Endothelial cell of umbilical vein (primary cell): ENCODE measurements at regions not wholly inside any gene's neighbourhood (a gene's known extent, or its start where the extent isn't known, plus 50 kb on each side); places are given as distances from the start of the nearest gene placed in this dataset.

Source experiments
- EZH2 ChIP-seq: IDR thresholded peaks from 2 replicates; pipeline ENCODE4 v1.6.1; 2012; ENCODE audit warnings: borderline replicate concordance, low read depth, mild to moderate bottlenecking, moderate library complexity, low read length, inconsistent platforms; ENCODE audit not compliant: severe bottlenecking
- POLR2AphosphoS5 ChIP-seq: IDR thresholded peaks from 2 replicates; pipeline ENCODE4 v1.6.1; 2012; ENCODE audit warnings: low read depth, mild to moderate bottlenecking, control low read depth, low read length, moderate library complexity; ENCODE audit not compliant: insufficient read depth

DNA sequence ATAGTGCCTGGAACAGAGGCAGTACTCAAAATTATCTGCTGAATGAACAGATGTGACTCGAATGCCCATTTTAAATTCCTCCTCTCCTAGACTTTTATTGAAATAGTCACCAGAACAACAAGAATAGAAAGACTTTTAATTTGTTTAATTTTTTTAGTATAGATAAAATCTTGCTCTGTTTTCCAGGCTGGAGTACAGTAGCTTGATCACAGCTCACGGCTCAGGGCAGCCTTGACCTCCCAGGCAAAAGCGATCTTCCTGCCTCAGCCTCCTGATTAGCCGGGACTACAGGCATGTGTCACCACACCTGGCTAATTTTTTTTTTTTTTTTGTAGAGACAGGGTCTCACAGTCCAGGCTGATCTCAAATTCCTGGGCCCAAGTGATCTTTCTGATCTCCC lies 120.9 kb upstream of the FREM2 start:
- TF ChIP-seq POLR2AphosphoS5: no peak
- TF ChIP-seq EZH2: no peak
